ENCODE measurements at regions not wholly inside any gene's neighbourhood (a gene's known extent, or its start where the extent isn't known, plus 50 kb on each side); places are given as distances from the start of the nearest gene placed in this dataset.

- no peak for DNase-seq
Measured at GRCh38 chr3:28907616-28908015, 373.3 kb upstream of the RBMS3 start.

GRCh38 chr3:28912120-28912885 lies 368.6 kb upstream of the RBMS3 start:
- peak; percentile 34 for DNase-seq

- peak; percentile 76 for DNase-seq
Measured at GRCh38 chr3:28915741-28916500, 364.9 kb upstream of the RBMS3 start.

GRCh38 chr3:28916713-28917499 lies 364.0 kb upstream of the RBMS3 start:
- DNase-seq = peak; percentile 83

GRCh38 chr3:28917895-28918475 lies 362.9 kb upstream of the RBMS3 start:
- no peak for DNase-seq

GRCh38 chr3:28922376-28922775 lies 358.5 kb upstream of the RBMS3 start:
- DNase-seq = no peak

- no peak for DNase-seq
Measured at GRCh38 chr3:28923994-28924393, 356.9 kb upstream of the RBMS3 start.

GRCh38 chr3:28924744-28925360 lies 356.0 kb upstream of the RBMS3 start:
- no peak for DNase-seq

- no peak for DNase-seq
Measured at GRCh38 chr3:28933337-28933736, 347.5 kb upstream of the RBMS3 start.

- DNase-seq = no peak
Measured at GRCh38 chr3:28934126-28934813, 346.6 kb upstream of the RBMS3 start.

GRCh38 chr3:28935146-28935545 lies 345.7 kb upstream of the RBMS3 start:
- DNase-seq = no peak

- no peak for DNase-seq
Measured at GRCh38 chr3:28936154-28936553, 344.7 kb upstream of the RBMS3 start.

- peak; percentile 86 for DNase-seq
Measured at GRCh38 chr3:28940530-28940929, 340.3 kb upstream of the RBMS3 start.

- no peak for DNase-seq
Measured at GRCh38 chr3:28940994-28941393, 339.9 kb upstream of the RBMS3 start.

GRCh38 chr3:28947061-28947460 lies 333.8 kb upstream of the RBMS3 start:
- DNase-seq = peak; percentile 29

- DNase-seq = no peak
Measured at GRCh38 chr3:28947751-28948150, 333.1 kb upstream of the RBMS3 start.

- DNase-seq = no peak
Measured at GRCh38 chr3:28948685-28949084, 332.2 kb upstream of the RBMS3 start.

- no peak for DNase-seq
Measured at GRCh38 chr3:28949580-28949979, 331.3 kb upstream of the RBMS3 start.

- DNase-seq = no peak
Measured at GRCh38 chr3:28950614-28951013, 330.3 kb upstream of the RBMS3 start.

- DNase-seq = no peak
Measured at GRCh38 chr3:28951772-28952556, 328.9 kb upstream of the RBMS3 start.

GRCh38 chr3:28958656-28959055 lies 322.2 kb upstream of the RBMS3 start:
- no peak for DNase-seq
